Spleen (tissue), 11 donors: ENCODE measurements at regions not wholly inside any gene's neighbourhood (a gene's known extent, or its start where the extent isn't known, plus 50 kb on each side); places are given as distances from the start of the nearest gene placed in this dataset.

ENCODE experiments used
- DNase-seq: peaks from one replicate; pipeline ENCODE4 v3.0.0-alpha.2; 2020
- H3K27ac ChIP-seq, 8 donors: fragments of 200-600 bp; sonication (generic) in 7 of 8; 1 replicate in 4 of 8; 2 replicates in 4 of 8; pipeline versions ENCODE4 v1.5.0 to v1.8.0; 2016 to 2021; ENCODE audit warnings: inconsistent platforms in 4 of 8, mild to moderate bottlenecking in 4 of 8, moderate library complexity in 1 of 8
- H3K27me3 ChIP-seq, 7 donors: fragments of 200-600 bp; sonication (generic) in 6 of 7; replicated peaks in 1 of 7; 1 replicate in 4 of 7; 2 replicates in 3 of 7; pipeline versions ENCODE4 v1.5.0 to v1.8.0; 2016 to 2021; ENCODE audit warnings: inconsistent platforms in 3 of 7, mild to moderate bottlenecking in 1 of 7
- H3K36me3 ChIP-seq, 6 donors: fragments of 200-600 bp; sonication (generic) in 5 of 6; 1 replicate in 4 of 6; 2 replicates in 2 of 6; pipeline versions ENCODE4 v1.5.0 to v1.8.0; 2016 to 2021; ENCODE audit warnings: inconsistent platforms in 2 of 6
- H3K4me1 ChIP-seq, 6 donors: fragments of 200-600 bp; sonication (generic) in 5 of 6; 1 replicate in 3 of 6; 2 replicates in 3 of 6; pipeline versions ENCODE4 v1.5.0 to v1.8.0; 2016 to 2021; ENCODE audit warnings: inconsistent platforms in 3 of 6
- H3K4me3 ChIP-seq, 8 donors: fragments of 200-600 bp; sonication (generic) in 7 of 8; 1 replicate in 4 of 8; 2 replicates in 4 of 8; pipeline versions ENCODE4 v1.5.0 to v1.8.0; 2016 to 2021; ENCODE audit warnings: inconsistent platforms in 4 of 8, mild to moderate bottlenecking in 4 of 8, moderate library complexity in 2 of 8
- H3K9me3 ChIP-seq, 8 donors: fragments of 200-600 bp; sonication (generic) in 7 of 8; 1 replicate in 4 of 8; 2 replicates in 4 of 8; pipeline versions ENCODE4 v1.5.0 to v1.8.0; 2016 to 2021; ENCODE audit warnings: inconsistent platforms in 4 of 8
- CTCF ChIP-seq, 11 experiments: fragments of 200-600 bp in 7 of 11; fragments of 450-650 bp in 4 of 11; sonication (generic) in 4 of 11; IDR thresholded peaks in 8 of 11; conservative IDR thresholded peaks in 3 of 11; 1 replicate in 7 of 11; 2 replicates in 4 of 11; pipeline versions ENCODE4 v1.4.0 to v1.8.0; 2016 to 2021; ENCODE audit warnings: antibody characterized with exemption in 11 of 11, inconsistent platforms in 4 of 11, mild to moderate bottlenecking in 1 of 11
- POLR2A ChIP-seq, 3 donors: fragments of 450-650 bp; IDR thresholded peaks; one replicate each; pipeline ENCODE4 v1.5.1; 2017; ENCODE audit warnings: antibody characterized with exemption in 3 of 3, mild to moderate bottlenecking in 1 of 3
- POLR2AphosphoS5 ChIP-seq, 3 donors: sonication (generic); formaldehyde crosslinking; IDR thresholded peaks; one replicate each; pipeline ENCODE4 v1.5.1; 2017; ENCODE audit warnings: antibody characterized with exemption in 3 of 3
- WGBS, 5 donors: extraction: QIAGEN DNeasy Blood & Tissue Kit in 3 of 5; methylation state at CpG; one replicate each; pipeline versions ENCODE4 v1.1.5 to v1.1.7; 2013 to 2018; 5-methylcytosine and 5-hydroxymethylcytosine counted together
- intact Hi-C: fragments of 100-400 bp; cut with DNase I; formaldehyde crosslinking; loops from one replicate; pipeline ENCODE4 v1.15.0; 2023; ENCODE audit warnings: low total_unique reads
- donor health status: healthy with polysubstance abuse.
- donor health status: DM: no; HTN: no; CAD: no; lungs with moderate emphysema.
- donor health status: DM: no; HTN: no; CAD: no.
- donor health status: Bipolar disorder and iron deficiency.
- donor health status: healthy.
- donor health status: DM: no; HTN: no; CAD: no.
- donor health status: DM: yes; HTN: yes; CAD: no.

GRCh38 chr14:62445570-62445969 is 599.7 kb downstream of the KCNH5 start:
- no peaks in the 10 kb centered on the region for H3K36me3 ChIP-seq
- no peak overlapping the region for H3K27ac ChIP-seq
- H3K27me3 ChIP-seq: no peaks in the 10 kb centered on the region
- H3K9me3 ChIP-seq: peaks cover 0 to 41% (median 14%) of the 10 kb centered on the region in 8 donors
- H3K4me3 ChIP-seq: no peak overlapping the region
- no peaks in the 10 kb centered on the region for H3K4me1 ChIP-seq
- intact Hi-C loops: no loop called here
- DNase-seq: no peak
- WGBS, 5 donors: 78 to 85% (median 84%) methylated on average over 4 of the region's 4 CpGs
- TF ChIP-seq POLR2AphosphoS5 (IDR thresholded peaks at IDR 0.05) (no peak), POLR2A (IDR thresholded peaks at IDR 0.05) (no peak), CTCF (IDR thresholded peaks at IDR 0.05 in 8 of 11, conservative IDR thresholded peaks at IDR 0.05 in 3 of 11) (no peak)

GRCh38 chr14:62451221-62451620 is 594.0 kb downstream of the KCNH5 start:
- TF ChIP-seq POLR2AphosphoS5 (IDR thresholded peaks at IDR 0.05): no peak
- Histone ChIP-seq H3K4me3 (no peak overlapping the region), H3K27ac (no peak overlapping the region), H3K9me3 (peaks cover 0 to 18% (median 3%) of the 10 kb centered on the region in 8 donors), H3K4me1 (no peaks in the 10 kb centered on the region), H3K27me3 (no peaks in the 10 kb centered on the region), H3K36me3 (no peaks in the 10 kb centered on the region)
- DNase-seq: no peak
- intact Hi-C loops: no loop called here
- WGBS, 5 donors: 76 to 93% (median 84%) methylated on average over 3 of the region's 3 CpGs

DNA sequence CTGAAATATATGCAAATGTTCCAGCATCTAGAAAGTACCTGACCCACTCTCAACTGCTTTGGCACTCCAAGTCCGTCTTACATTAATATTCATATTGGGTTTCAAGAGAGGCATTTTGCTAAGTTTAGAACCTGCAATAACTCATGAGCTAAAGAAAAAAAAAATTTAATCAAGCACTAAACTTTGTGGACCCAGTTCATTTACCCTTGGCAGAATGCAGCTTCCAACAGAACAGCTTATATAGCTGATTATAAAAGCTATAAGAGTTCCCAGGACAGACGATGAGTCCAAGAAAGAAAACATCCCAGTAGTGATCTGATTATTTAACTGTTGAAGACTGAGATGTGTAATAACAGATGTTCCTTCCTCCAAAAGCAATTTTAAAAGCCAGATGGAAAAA is 592.0 kb downstream of the KCNH5 start:
- no peaks in the 10 kb centered on the region for H3K36me3 ChIP-seq
- H3K27me3 ChIP-seq: no peaks in the 10 kb centered on the region
- intact Hi-C loops: no loop called here
- H3K4me1 ChIP-seq: no peaks in the 10 kb centered on the region
- no peak for TF ChIP-seq POLR2AphosphoS5 (IDR thresholded peaks at IDR 0.05)
- no peak overlapping the region for H3K27ac ChIP-seq
- no peak for DNase-seq
- peaks cover 0 to 7% (median 0%) of the 10 kb centered on the region in 8 donors for H3K9me3 ChIP-seq
- no peak overlapping the region for H3K4me3 ChIP-seq
- WGBS, 5 donors: 82 to 93% (median 88%) methylated on average over 2 of the region's 2 CpGs

- no peaks in the 10 kb centered on the region for H3K9me3 ChIP-seq
- WGBS, 5 donors: 82 to 94% (median 85%) methylated on average over 3 of the region's 3 CpGs
- no peak overlapping the region for H3K27ac ChIP-seq
- no peaks in the 10 kb centered on the region for H3K36me3 ChIP-seq
- TF ChIP-seq POLR2A (IDR thresholded peaks at IDR 0.05) (no peak), POLR2AphosphoS5 (IDR thresholded peaks at IDR 0.05) (no peak), CTCF (IDR thresholded peaks at IDR 0.05 in 8 of 11, conservative IDR thresholded peaks at IDR 0.05 in 3 of 11) (no peak)
- no peaks in the 10 kb centered on the region for H3K27me3 ChIP-seq
- H3K4me1 ChIP-seq: no peaks in the 10 kb centered on the region
- intact Hi-C loops: no loop called here
- no peak overlapping the region for H3K4me3 ChIP-seq
- DNase-seq: no peak
These were observed 589.8 kb downstream of the KCNH5 start for GRCh38 chr14:62455446-62455845.

DNA sequence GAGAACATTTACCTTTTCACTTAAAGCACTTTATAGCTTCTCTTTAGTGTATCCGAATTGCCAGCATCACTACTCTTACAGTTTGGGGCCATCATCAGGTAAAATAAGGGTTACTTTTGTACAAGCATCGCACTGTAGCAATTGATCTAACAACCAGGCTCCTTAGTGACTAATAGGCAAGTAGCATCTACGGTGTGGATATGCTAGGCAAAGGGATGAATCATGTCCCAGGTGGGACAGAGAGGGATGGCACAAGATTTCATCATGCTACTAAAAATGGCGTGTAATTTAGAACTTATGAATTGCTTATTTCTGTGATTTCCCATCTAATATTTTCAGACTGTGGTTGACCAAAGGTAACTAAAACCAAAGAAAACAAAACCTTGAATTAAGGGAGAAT is 582.3 kb downstream of the KCNH5 start:
- Histone ChIP-seq H3K27me3 (no peaks in the 10 kb centered on the region), H3K36me3 (no peaks in the 10 kb centered on the region), H3K4me1 (no peaks in the 10 kb centered on the region), H3K4me3 (no peak overlapping the region), H3K27ac (no peak overlapping the region), H3K9me3 (no peaks in the 10 kb centered on the region)
- TF ChIP-seq POLR2A (IDR thresholded peaks at IDR 0.05): no peak
- TF ChIP-seq CTCF (IDR thresholded peaks at IDR 0.05 in 8 of 11, conservative IDR thresholded peaks at IDR 0.05 in 3 of 11): no peak
- no peak for TF ChIP-seq POLR2AphosphoS5 (IDR thresholded peaks at IDR 0.05)
- no peak for DNase-seq
- 65 to 88% (median 77%) methylated on average over 4 of the region's 4 CpGs for WGBS, 5 donors
- intact Hi-C loops: no loop called here
